ENCODE measurements at regions not wholly inside any gene's neighbourhood (a gene's known extent, or its start where the extent isn't known, plus 50 kb on each side); places are given as distances from the start of the nearest gene placed in this dataset.
"Not testable (repeated sequence)": the region's sequence is repeated elsewhere in the genome, so short reads cannot be mapped to it uniquely, and the experiment has no call there.

DNA sequence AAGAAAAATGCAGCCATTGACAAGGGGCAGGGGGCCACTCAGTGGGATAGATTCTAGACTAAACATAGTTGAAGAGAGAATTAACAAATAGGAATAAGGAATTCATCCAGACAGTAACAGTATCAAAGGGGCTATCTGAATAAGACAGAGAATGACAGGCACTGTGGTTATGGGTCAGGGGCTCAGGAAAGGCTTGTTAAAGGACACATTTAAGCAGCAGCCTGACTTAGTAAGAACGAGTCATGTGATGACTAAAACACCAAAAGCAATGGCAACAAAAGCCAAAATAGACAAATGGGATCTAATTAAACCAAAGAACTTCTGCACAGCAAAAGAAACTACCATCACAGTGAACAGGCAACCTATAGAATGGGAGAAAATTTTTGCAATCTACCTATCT, 78.9 kb downstream of the TEX35 start:
- BruUV-seq (replicated peaks); H3K4me1 ChIP-seq (ENCODE audit: control insufficient read depth, insufficient read depth, low read length); H3K79me1 ChIP-seq (ENCODE audit: low read depth in 1 of 2, low read length in 2 of 2); H4K8ac ChIP-seq (ENCODE audit: low read depth in 2 of 2, low read length in 2 of 2); H2BK15ac ChIP-seq (ENCODE audit: low read depth, low read length); H3K23ac ChIP-seq (ENCODE audit: low read depth, low read length); H2AK9ac ChIP-seq (replicated peaks; ENCODE audit: low read depth, low read length, poor library complexity); H4K5ac ChIP-seq (ENCODE audit: low read depth, low read length); H3K27ac ChIP-seq (ENCODE audit: insufficient read depth, low read length); intact Hi-C loops (cut with micrococcal nuclease); H3K9ac ChIP-seq (ENCODE audit: low read depth, low read length); H3K4ac ChIP-seq (ENCODE audit: low read depth, low read length); dilution Hi-C loops (cut with HindIII; ENCODE audit: low sequenced_read_pairs, unreplicated experiment); H3K9me1 ChIP-seq (ENCODE audit: insufficient read depth, low read length); H3K4me3 ChIP-seq (ENCODE audit: insufficient read depth, low read depth, low read length); H4K91ac ChIP-seq (ENCODE audit: insufficient read depth, low read depth, low read length); H2AFZ ChIP-seq (replicated peaks; ENCODE audit: low read length, poor library complexity); H2BK120ac ChIP-seq (ENCODE audit: low read depth, low read length); H3K56ac ChIP-seq (ENCODE audit: extremely low read depth, insufficient read depth, low read length); H3K14ac ChIP-seq (replicated peaks; ENCODE audit: low read depth, low read length); H3K36me3 ChIP-seq (ENCODE audit: control insufficient read depth, insufficient read depth, low read length); in situ Hi-C loops (cut with MboI; ENCODE audit: low sequenced_read_pairs); H3K18ac ChIP-seq (ENCODE audit: low read depth, low read length); H3K27me3 ChIP-seq (ENCODE audit: control insufficient read depth, insufficient read depth, low read length); CTCF ChIA-PET; ATAC-seq (ENCODE audit: low read depth); H2AK5ac ChIP-seq (ENCODE audit: low read depth, low read length); POLR2A ChIA-PET (ENCODE audit: unreplicated experiment); H3K9me3 ChIP-seq (ENCODE audit: control insufficient read depth, insufficient read depth, low read length); H2BK20ac ChIP-seq (ENCODE audit: low read depth, low read length); H4K20me1 ChIP-seq (ENCODE audit: insufficient read depth, low read length); H3K4me2 ChIP-seq (ENCODE audit: low read depth, low read length); H2BK5ac ChIP-seq (ENCODE audit: low read depth, low read length, poor library complexity, severe bottlenecking): not testable (repeated sequence)
- WGBS, 2 experiments (ENCODE audit: extremely low coverage in 2 of 2, insufficient read length in 1 of 2) = no CpG with 5 or more reads among the region's 1 CpG
- peak; percentile 50 for DNase-seq
